GM04503 (cell line): ENCODE measurements at regions not wholly inside any gene's neighbourhood (a gene's known extent, or its start where the extent isn't known, plus 50 kb on each side); places are given as distances from the start of the nearest gene placed in this dataset.

Experiments used
- DNase-seq: peaks from one replicate; pipeline ENCODE4 v3.0.0-alpha.2; 2012; ENCODE audit warnings: low read depth

DNA sequence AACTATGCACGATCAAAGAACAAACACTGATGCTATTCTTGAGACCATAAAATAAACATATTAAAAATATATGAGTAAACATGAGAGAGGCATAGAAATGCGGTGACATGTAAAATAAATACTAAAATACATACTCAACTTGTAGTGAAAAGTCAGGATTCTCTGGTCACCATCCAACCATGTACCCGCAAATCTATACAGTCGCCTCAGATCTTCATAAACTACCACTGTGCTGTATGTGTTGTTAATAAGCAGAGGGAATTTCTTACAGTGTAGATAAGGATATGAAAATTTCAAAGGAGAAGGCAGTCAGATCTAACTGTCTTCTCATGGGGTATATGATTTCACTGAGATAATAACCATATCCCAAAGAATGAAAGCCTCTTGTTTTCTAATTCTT, 67.8 kb upstream of the FAM47B start:
- no peak for DNase-seq

DNA sequence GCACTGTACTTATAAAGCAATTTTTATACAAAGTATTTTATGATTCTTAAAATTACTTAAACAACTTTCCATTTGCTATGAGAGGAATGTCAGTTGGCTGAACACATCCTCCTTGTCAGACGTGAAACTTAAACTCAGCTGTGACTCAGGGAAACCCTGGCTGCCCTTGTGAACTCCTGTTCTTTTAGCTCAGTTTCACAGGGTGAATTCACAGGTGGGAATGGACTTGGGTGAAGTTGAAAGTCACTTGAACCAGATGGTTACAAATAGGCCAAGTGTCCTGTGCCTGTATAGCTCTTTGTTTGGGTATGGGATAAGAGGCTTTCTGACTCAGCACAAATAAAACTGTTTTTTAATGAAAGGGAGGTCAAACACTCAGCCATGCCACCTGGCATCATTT, 67.4 kb upstream of the FAM47B start:
- DNase-seq: no peak

DNA sequence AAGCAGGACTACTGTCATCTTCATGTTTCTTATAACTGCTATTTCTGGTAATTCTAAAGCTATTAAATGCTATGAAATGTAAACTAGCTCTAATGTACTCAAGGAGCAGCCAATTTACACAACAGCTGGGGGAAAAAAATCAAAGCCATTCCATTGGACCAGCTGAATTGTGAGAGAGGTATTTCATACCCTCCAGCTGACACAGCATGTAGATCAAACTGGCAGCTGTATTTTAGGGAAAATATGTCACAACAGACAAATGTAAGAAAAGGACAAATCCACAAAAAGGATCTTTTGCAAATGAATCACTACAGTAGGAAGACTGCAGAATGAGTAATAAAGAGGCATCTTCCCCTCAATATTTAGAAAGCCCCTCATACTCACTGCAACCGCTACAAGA, 65.2 kb upstream of the FAM47B start:
- DNase-seq: no peak

DNA sequence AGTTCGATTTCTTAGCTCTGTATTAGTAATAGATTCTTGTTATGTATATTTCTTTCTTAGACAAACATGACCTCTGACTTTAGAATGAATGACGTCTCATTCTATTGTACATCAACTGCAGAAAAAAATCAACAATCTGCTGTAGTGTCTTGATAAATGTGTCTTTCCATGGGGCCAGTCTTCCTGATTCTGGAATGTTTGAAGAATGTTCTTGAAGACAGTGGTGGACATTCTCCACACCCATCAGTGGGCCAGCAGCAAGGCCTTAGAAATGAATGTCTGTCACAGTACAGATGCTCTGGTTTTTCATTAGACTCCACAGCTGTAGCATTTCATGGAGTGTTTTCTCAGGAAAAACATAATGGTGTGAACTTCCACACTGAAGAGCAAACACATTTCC, 63.2 kb upstream of the FAM47B start:
- DNase-seq: no peak

DNA sequence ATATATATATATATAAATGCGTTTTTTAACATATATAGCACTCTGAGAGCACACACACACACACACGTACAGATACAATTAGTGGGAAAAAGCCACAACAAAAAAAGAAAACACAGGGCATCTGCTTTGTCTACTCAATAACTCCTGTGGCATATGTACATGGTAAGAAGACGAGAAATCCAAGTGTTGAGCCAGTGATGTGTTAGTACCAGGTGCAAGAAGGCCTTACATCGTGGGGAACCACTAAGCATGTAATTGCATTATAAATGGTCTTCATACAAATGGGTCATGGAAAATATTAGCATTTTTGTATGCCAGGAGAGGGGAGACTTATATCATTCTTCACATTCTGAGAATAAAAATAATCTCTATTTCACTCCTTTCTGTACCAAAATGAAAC, 62.7 kb upstream of the FAM47B start:
- DNase-seq: no peak

DNA sequence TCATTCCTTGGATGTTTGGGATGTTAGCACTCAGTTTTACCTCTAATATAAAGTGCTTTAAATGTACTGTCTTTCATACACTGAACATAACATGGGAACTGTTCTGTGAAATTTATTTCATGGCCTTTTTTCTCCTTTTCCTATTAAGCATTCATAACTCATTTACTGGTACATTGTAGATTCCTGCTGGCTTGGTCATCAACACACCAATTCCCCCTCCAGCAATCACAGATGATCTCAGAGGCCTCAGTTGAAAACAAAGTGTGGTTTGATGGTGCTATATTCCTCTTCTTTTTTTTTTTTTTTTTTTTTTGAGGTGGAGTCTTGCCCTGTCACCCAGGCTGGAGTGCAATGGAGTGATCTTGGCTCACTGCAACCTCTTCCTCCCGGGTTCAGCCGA, 61.9 kb upstream of the FAM47B start:
- DNase-seq: no peak

DNA sequence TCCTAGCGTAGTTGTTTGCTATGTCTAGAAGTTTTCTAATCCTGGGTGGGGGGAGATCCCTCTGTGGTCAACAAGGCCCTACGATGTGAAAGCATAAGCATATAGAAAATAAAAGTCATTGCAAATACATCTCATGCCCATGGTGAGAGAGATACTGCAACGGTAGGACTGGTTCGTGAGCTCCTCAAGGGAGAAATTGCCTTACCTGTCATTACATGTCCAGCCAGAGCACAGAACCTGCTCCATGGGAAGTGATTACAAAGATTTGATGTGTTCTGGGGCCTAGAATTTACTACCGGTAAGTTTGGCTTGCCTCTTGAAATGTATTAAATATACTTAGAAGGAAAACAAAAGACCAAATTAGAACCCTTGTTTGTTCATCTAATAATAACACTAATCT, 60.9 kb upstream of the FAM47B start:
- DNase-seq: no peak

DNA sequence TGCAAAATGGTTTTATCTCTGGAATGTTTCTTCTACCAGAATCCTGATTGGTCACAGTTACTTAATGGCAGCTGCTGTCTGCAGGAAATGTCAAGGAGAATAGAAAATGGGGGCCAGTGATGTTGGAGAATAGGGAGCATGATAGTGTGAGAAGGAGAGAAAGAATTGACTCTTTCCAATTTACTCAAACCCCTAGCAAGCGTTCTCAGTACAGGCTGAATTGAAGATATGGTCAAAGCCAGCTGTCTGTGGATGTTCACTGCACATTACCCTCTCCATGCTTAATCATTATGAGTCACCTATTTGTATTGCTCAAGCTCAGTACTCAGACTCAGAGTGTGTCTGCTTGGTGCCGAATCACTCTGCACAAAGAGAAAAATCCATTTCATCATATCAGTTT, 57.8 kb upstream of the FAM47B start:
- DNase-seq: peak; percentile 67

DNA sequence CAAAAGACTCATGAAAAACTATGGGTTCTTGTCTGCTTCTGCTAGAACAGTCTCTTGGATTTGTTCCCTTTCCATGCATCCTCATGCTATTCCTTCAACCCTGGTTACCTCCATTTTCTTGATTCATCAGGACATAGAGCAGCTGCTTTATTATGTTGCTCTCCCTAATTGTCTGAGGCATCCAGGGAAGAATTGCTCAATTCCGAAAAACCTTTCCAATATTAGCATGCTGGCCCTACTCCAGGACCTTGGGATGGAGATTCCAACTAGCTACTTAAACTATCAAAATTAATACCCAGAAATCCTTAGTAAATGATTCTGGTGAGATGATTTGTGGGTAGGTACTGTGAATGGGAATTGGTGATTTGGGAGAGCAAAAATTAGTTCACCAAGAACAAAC, 56.6 kb upstream of the FAM47B start:
- no peak for DNase-seq

DNA sequence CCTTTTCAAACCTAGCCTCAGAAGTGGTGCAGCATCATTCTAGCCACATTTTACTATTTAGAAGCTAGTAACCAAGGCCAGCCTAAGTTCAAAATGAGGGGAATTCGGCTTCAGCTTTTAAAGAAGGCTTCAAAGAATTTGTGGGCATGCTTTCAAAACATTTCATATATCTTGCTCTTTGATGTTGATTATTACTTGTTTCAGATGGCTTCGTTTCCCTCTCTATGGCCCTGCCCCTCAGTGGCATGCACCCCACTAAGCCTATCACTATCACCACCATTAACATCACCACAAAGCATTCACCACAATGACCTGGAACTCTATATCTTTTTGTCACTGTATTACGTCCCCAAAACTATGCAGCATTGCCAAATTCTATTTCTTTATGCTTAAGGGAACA, 51.2 kb upstream of the FAM47B start:
- no peak for DNase-seq
